HG03378 (cell line): ENCODE measurements at regions not wholly inside any gene's neighbourhood (a gene's known extent, or its start where the extent isn't known, plus 50 kb on each side); places are given as distances from the start of the nearest gene placed in this dataset.

Experiments used
- ATAC-seq: cut with Tn5 transposase; IDR thresholded peaks from one replicate; pipeline ENCODE4 v1.9.1; 2021; ENCODE audit warnings: mild to moderate bottlenecking, moderate library complexity; ENCODE audit not compliant: unreplicated experiment

DNA sequence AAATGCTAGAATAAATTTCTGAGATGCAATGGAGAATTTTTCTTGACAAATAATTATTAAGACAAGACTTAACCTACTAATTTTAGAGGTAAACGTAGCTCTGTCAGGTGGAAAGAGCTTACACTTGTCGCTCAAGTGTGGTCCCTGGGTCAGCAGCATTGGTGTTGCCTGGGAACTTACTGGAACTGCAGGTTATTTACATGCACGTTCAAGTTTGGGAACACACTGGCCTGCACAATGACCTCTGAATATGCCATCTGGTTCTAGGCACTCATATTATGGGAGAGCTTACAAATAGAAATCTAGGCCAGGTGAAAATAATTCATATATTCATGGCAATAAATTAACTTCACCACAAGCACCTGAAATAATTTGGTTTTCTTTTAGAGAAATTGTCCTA is 88.5 kb upstream of the BCL9 start:
- no peak for ATAC-seq

DNA sequence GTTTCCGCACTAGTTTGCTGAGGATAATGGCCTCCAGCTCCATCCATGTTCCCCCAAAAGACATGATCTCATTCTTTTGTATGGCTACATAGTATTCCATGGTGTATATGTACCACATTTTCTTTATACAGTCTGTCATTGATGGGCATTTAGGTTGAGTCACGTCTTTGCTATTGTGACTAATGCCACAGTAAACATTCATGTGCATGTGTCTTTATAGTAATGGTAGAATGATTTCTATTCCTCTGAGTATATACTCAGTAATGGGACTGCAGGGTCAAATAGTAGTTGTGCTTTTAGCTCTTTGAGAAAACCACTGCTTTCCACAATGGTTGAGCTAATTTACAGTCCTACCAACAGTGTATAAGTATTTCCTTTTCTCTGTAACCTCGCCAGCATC is 78.3 kb upstream of the BCL9 start:
- ATAC-seq = no peak

DNA sequence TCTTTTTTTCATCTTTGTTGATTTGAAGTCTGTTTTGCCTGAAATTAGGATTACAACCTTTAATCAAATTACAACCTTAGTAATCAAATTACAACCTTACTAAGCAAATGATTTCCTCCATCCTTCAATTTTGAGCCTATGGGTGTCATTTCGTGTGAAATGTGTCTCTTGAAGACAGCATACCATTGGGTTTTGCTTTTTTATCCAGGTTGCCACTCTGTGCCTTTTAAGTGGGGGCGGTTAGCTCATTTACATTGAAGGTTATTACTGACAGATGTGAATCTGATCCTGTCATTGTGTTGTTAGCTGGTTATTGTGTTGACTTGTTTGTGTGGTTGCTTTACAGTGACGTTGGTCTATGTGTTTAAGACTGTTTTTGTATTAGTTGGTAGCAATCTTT is 74.8 kb upstream of the BCL9 start:
- ATAC-seq = no peak

DNA sequence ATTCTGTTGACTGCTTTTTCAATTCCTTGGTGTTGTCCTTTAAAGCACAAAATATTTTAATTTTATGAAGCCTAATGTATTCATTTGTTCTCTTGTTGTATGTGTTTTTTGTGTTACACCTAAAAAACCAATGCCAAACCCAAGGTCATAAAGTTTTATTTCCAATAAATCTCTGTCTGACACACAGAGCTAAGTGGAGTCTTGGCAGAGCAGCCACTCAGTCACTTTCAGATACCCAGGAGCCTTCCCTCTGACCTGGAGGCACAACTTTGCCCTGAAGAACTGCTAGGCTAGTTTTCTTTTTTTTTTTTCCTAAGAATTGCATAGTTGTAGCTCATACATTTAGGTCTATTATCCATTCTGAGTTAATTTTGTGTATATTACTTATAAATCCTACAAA is 71.2 kb upstream of the BCL9 start:
- ATAC-seq = no peak

DNA sequence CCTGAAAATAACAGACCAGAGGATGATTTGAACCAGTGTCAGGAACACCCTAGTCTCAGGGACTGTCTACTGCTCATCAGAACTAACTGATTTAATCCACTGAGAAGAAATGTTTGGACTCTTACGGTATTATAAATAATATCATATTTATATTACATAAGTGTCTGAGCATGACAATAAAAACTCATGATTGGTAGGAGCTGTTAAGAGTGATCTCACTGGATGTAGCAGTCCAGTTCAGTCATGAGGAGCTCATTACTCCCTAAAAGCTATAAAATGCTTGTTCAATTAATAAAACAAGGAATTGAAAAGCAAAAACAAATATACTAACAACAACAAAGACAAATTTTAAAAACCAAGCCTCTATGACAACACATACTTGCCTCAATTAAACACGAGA is 68.8 kb upstream of the BCL9 start:
- no peak for ATAC-seq

DNA sequence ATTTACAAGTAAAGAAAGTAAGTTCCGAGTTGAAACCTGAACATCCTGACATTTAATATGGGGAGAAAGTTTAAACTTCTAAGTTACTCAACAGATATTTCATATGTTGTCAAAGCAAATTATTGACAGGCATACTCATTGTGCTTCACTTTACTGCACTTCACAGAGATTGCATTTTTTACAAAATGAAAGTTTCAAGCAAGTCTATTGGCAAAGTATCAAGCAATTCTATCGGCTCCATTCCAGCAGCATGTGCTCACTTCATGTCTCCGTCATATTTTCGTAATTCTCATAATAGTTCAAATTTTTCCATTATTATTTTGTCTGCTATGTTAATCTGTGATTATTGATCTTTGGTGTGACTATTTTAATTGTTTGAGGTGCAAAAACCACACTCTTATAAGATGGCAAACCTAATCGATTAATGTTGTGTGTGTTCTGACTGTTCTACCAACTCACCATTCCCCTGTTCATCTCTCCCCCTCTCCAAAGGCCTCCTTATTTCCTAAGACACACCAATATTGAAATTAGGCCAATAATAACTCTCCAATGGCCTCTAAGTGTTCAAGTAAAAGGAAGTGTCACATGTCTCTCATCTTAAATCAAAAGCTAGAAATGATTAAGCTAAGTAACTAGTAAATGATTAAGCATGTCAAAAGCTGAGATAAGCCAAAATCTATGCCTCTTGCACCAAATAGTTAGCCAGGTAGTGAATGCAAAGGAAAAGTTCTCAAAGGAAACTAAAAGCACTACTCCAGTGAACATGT is 68.2 kb upstream of the BCL9 start:
- no peak for ATAC-seq

DNA sequence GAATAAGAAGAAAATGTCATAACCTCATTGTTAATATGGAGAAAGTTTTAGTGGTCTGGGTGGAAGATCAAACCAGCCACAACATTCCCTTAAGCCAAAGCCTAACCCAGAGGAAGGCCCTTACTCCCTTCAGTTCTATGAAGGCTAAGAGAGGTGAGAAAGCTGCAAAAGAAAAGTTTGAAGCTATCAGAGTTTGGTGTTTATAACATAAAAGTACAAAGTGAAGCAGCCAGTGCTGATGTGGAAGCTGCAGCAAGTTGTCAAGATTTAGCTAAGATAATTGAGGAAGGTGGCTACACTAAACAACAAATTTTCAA is 67.6 kb upstream of the BCL9 start:
- ATAC-seq = no peak

DNA sequence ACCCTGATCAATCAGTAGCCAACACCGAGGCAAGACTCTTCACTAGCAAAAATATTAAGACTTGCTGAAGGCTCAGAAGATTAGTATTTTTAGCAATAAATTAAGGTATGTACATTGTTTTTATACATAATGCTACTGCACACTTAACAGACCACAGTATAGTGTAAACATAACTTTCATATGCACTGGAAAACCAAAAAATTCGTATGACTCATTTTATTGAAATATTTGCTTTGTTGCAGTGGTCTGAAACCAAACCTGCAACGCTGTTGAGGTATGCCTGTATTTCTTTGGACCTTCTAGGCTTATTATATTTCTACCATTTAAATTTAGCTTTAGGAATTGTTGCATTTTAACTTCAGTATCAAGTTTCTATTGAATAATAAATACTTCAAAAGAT is 65.8 kb upstream of the BCL9 start:
- ATAC-seq = no peak

DNA sequence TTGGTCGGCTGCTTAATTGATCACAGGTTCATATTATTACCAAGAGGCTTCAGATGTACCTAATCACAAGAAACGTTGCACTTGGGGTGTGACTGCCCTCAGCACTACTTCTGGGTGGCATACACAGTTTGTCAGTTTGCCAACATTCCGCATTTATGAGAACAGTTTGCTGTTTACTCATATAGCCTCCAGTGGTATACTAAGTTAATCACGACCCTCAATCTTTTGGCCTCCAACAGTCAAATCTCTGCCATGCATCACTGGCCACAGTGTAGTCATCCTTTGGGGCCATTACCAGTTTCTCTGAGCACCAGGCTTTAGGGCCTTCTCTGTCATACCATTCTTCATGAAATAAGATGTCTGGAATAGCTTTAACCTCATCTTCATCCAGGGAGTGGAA is 62.8 kb upstream of the BCL9 start:
- no peak for ATAC-seq

DNA sequence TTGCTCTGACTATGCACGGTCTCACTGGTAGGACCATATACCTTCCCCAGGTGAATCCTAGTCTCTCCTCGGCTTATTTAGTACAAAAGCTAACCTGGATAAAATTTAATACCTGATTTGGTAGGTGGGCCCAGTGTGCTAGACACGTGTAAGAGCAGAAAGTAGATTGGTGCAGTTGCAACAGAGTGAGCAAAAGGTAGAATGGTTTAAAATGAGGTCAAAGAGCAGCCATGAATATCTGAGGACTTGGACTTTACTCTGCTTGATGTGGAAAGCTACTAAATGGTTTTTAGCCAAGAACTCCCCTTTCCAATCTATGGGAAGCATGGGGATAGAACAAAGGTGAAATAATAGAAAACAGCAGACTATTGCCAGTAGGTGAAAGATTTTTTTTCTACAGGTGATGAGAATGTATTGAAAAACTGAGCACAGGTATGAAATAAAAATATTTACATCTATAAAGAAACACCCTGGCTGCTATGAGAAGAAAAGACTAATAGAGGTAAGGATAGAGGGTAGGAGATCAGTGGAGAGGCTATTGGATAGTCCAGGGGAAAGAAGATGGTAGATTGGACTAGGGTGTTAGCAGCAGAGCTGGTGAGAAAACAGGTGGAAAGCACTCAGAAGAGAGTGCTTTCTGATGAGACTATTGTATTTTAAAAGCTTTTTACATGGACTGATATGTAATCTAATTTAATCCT is 61.3 kb upstream of the BCL9 start:
- ATAC-seq = no peak

DNA sequence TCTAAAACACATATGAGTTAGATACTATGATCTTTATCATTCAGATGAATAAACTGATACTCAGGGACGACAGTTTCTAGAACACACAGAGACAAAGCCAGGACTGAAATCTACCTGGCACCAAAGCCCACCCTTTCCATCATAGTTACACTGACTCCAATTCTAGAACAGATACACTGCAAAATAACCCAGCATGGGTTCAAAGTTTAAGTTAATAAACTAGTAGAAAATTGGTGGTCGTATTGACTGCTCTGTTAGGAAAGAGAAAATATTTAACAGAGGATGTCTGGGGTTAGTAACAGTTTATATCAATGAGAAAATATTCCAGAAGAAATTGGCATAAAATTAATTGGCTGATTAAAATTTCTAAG is 60.8 kb upstream of the BCL9 start:
- ATAC-seq = no peak

DNA sequence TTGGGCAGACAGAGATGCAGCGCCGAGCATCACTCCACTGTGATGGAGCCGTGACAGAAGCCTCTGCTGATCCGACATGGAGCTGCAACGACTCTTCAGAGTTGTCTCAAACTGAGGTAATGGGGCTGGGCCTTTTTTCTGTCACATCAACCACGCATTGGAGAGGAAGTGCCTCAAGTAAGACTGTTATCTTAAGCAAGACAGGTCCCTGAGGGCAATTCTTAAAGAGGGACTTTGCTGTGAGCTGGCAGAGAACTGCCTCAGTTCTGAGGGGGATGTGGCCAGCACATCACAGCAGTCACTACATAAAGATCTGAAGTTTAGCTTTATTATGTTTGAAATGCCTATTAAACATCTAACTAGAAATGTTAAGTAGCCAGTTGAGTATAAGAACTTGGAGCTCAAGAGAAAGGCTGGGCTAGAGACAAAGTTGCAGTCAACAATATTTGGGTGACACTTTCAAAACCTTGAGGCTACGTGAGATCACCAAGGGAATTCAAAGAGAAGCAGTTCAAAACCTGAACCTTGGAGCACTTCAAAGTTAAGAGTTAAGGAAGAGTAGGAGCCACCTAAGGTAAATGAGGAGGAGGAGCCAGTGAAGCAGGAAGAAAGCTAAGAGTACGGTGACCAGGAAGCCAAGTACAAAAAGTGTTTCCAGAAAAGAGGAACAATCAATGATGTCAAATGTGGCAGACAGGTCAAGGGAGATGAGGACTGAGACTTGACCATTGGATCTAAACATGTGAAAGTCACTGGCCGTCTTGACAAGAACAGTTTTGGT is 54.2 kb upstream of the BCL9 start:
- ATAC-seq = no peak

DNA sequence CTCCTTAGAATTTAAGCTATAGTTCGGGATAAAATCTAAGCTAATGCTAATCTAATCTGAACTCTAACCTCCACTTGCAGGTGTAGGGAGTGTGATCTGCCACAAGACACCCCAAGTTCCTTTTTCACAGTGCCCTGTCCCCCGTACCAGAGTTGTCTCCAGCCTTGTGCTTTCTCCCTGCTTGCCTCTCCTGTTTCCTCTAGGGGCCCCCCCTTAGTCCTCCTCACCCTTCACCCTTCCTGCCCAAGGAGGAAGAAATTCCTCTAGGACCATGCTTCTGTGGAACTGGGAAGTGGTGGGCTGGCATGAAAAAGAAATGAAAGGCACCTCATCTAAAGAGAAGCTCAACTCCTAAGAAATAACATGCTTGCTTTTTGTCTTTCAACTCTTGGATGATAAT is 50.2 kb upstream of the BCL9 start:
- no peak for ATAC-seq
